ENCODE measurements at regions not wholly inside any gene's neighbourhood (a gene's known extent, or its start where the extent isn't known, plus 50 kb on each side); places are given as distances from the start of the nearest gene placed in this dataset.
"Not testable (repeated sequence)": the region's sequence is repeated elsewhere in the genome, so short reads cannot be mapped to it uniquely, and the experiment has no call there.

DNA sequence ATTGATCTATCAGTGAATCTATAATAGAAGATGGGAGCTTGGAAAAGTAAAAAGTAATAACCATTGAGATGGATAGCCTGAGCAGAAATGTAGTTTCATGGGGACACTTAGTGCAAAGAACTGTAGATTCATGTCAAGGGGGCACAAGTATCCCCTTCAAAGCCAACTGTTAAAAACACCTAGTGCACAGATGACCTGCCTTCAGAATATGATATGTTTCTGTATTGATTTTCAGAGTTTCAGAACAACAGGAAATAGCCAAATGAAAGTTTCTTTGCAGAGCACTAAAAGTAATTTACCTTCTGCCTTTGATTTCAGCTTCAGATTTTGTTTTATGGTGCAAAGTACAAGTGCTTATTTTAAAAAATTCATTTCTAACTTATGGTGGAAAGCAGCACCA, 169.9 kb downstream of the SPDYE17 start:
- TF ChIP-seq, protein P1, sequence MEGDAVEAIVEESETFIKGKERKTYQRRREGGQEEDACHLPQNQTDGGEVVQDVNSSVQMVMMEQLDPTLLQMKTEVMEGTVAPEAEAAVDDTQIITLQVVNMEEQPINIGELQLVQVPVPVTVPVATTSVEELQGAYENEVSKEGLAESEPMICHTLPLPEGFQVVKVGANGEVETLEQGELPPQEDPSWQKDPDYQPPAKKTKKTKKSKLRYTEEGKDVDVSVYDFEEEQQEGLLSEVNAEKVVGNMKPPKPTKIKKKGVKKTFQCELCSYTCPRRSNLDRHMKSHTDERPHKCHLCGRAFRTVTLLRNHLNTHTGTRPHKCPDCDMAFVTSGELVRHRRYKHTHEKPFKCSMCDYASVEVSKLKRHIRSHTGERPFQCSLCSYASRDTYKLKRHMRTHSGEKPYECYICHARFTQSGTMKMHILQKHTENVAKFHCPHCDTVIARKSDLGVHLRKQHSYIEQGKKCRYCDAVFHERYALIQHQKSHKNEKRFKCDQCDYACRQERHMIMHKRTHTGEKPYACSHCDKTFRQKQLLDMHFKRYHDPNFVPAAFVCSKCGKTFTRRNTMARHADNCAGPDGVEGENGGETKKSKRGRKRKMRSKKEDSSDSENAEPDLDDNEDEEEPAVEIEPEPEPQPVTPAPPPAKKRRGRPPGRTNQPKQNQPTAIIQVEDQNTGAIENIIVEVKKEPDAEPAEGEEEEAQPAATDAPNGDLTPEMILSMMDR (IDR thresholded peaks at IDR 0.05) = not testable (repeated sequence)
- TF ChIP-seq POLR2A (IDR thresholded peaks at IDR 0.05) = not testable (repeated sequence)

Data from esophagus squamous epithelium (tissue), 4 donors.